ENCODE measurements at regions not wholly inside any gene's neighbourhood (a gene's known extent, or its start where the extent isn't known, plus 50 kb on each side); places are given as distances from the start of the nearest gene placed in this dataset.

DNA sequence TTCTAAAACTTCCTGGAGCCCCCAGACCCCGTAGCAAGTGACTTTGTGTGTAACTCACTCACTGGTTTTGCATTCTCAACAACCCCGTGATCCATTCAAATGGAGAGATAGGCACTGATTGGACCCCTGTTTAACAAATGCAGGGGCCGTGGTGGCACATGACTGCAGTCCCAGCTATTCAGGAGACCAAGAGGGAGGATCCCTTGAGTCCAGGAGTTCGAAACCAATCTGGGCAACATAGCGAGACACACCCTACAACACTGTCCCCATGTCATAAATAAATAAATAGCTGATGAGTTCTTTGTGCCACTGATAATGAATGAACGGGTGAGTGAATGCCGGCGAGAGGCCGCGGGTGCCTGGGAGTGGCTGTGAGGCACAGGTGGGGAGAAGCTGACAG is 59.4 kb upstream of the PAX7 start:
- ChIA-PET POLR2A (no interaction called here), CTCF (interaction anchor here (1.6 kb wide), 1 partner anchor 15 kb away, joined by 8 read pairs; no protein-coding TSS in a partner anchor), RAD21 (ENCODE audit: low non-redundant PET in 1 of 2, low total read pairs in 2 of 2, uncharacterized antibody in 2 of 2, unreplicated experiment in 2 of 2) (no interaction called here)
- H2AFZ ChIP-seq (ENCODE audit: low read depth, low read length, poor library complexity, severe bottlenecking): no peak overlapping the region
- TF ChIP-seq TCF7L2 (IDR thresholded peaks at IDR 0.05; ENCODE audit: borderline replicate concordance, extremely low read depth, insufficient read depth, insufficient read length) (no peak), FOSL1 (IDR thresholded peaks at IDR 0.05; ENCODE audit: low read depth) (no peak), EZH2 (IDR thresholded peaks at IDR 0.05) (no peak), YY1 (IDR thresholded peaks at IDR 0.05; ENCODE audit: extremely low read depth, insufficient replicate concordance, low read depth, low read length) (no peak), POLR2A (IDR thresholded peaks at IDR 0.05; ENCODE audit: borderline replicate concordance, extremely low read depth, insufficient read depth, insufficient read length) (no peak)
- TF ChIP-seq, protein P1, sequence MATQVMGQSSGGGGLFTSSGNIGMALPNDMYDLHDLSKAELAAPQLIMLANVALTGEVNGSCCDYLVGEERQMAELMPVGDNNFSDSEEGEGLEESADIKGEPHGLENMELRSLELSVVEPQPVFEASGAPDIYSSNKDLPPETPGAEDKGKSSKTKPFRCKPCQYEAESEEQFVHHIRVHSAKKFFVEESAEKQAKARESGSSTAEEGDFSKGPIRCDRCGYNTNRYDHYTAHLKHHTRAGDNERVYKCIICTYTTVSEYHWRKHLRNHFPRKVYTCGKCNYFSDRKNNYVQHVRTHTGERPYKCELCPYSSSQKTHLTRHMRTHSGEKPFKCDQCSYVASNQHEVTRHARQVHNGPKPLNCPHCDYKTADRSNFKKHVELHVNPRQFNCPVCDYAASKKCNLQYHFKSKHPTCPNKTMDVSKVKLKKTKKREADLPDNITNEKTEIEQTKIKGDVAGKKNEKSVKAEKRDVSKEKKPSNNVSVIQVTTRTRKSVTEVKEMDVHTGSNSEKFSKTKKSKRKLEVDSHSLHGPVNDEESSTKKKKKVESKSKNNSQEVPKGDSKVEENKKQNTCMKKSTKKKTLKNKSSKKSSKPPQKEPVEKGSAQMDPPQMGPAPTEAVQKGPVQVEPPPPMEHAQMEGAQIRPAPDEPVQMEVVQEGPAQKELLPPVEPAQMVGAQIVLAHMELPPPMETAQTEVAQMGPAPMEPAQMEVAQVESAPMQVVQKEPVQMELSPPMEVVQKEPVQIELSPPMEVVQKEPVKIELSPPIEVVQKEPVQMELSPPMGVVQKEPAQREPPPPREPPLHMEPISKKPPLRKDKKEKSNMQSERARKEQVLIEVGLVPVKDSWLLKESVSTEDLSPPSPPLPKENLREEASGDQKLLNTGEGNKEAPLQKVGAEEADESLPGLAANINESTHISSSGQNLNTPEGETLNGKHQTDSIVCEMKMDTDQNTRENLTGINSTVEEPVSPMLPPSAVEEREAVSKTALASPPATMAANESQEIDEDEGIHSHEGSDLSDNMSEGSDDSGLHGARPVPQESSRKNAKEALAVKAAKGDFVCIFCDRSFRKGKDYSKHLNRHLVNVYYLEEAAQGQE (IDR thresholded peaks at IDR 0.05; ENCODE audit: low read depth): no peak
- TF ChIP-seq, protein P2, sequence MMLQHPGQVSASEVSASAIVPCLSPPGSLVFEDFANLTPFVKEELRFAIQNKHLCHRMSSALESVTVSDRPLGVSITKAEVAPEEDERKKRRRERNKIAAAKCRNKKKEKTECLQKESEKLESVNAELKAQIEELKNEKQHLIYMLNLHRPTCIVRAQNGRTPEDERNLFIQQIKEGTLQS (IDR thresholded peaks at IDR 0.05): no peak
- no peak overlapping the region for H3K27ac ChIP-seq (ENCODE audit: low read depth, low read length)
- H3K4me2 ChIP-seq (ENCODE audit: low read length): no peak overlapping the region
- H3K27me3 ChIP-seq (ENCODE audit: insufficient read depth, low read length): peaks cover 5% of the 10 kb centered on the region; the same call in 1 of the 2 replicates
- H3K36me3 ChIP-seq (ENCODE audit: control insufficient read depth in 1 of 2, insufficient read depth in 2 of 2, low read length in 2 of 2): no peaks in the 10 kb centered on the region
- H3K9ac ChIP-seq (ENCODE audit: low read length): no peak overlapping the region
- no peak for ATAC-seq
- BruUV-seq (replicated peaks): no TSS peak
- H4K20me1 ChIP-seq (ENCODE audit: insufficient read depth): no peaks in the 10 kb centered on the region
- intact Hi-C loops (cut with micrococcal nuclease): loop anchor here (10.0 kb wide), 1 partner anchor 1076 kb away; no protein-coding TSS in a partner anchor
- H3K9me3 ChIP-seq (ENCODE audit: control insufficient read depth in 1 of 2, insufficient read depth in 1 of 2, low read depth in 1 of 2, low read length in 2 of 2): no peaks in the 10 kb centered on the region
- no peak overlapping the region for H3K4me3 ChIP-seq (replicated peaks in 1 of 2; ENCODE audit: low read depth in 1 of 2, low read length in 2 of 2)
- H3K79me2 ChIP-seq (ENCODE audit: insufficient read depth, low read length): no peaks in the 10 kb centered on the region
- H3K9me2 ChIP-seq (ENCODE audit: insufficient read depth): no peaks in the 10 kb centered on the region
- peaks cover 0 to 4% of the 10 kb centered on the region in 2 experiments; a peak in 1 of 4 replicates for H3K4me1 ChIP-seq (ENCODE audit: control insufficient read depth in 1 of 2, insufficient read depth in 2 of 2, low read length in 2 of 2)
- no peak for DNase-seq (ENCODE audit: low read depth, low spot score)

All from HCT116 (cell line).